ENCODE measurements at regions not wholly inside any gene's neighbourhood (a gene's known extent, or its start where the extent isn't known, plus 50 kb on each side); places are given as distances from the start of the nearest gene placed in this dataset.

- TF ChIP-seq MXI1 (IDR thresholded peaks at IDR 0.05; ENCODE audit: low read depth, low read length) = no peak
- TF ChIP-seq MTA3 (IDR thresholded peaks at IDR 0.05; ENCODE audit: borderline replicate concordance, low read length) = no peak
- TF ChIP-seq EZH2 (IDR thresholded peaks at IDR 0.05; ENCODE audit: borderline replicate concordance, control insufficient read depth, low read depth, low read length) = no peak
- TF ChIP-seq POLR2A (IDR thresholded peaks at IDR 0.05; ENCODE audit: low read depth, low read length) = no peak
- TF ChIP-seq CEBPB (IDR thresholded peaks at IDR 0.05; ENCODE audit: borderline replicate concordance in 1 of 2, low read depth in 2 of 2, low read length in 2 of 2) = no peak
- no peak for TF ChIP-seq CTCF (IDR thresholded peaks at IDR 0.05 in 2 of 3, conservative IDR thresholded peaks at IDR 0.05 in 1 of 3; ENCODE audit: control insufficient read depth in 2 of 3, extremely low read depth in 1 of 3, insufficient read depth in 1 of 3, low read depth in 3 of 3, low read length in 3 of 3)
- TF ChIP-seq CBX5 (IDR thresholded peaks at IDR 0.05; ENCODE audit: low read depth) = no peak
- TF ChIP-seq NRF1 (conservative IDR thresholded peaks at IDR 0.05; ENCODE audit: low read depth, low read length) = no peak
- TF ChIP-seq ZNF274 (IDR thresholded peaks at IDR 0.05; ENCODE audit: insufficient read depth, insufficient read length) = no peak
- no peak for TF ChIP-seq MYC (IDR thresholded peaks at IDR 0.05; ENCODE audit: insufficient read depth, insufficient read length, insufficient replicate concordance, low read length, severe bottlenecking)
- TF ChIP-seq JUND (IDR thresholded peaks at IDR 0.05; ENCODE audit: low read depth, low read length) = no peak
- TF ChIP-seq TCF12 (IDR thresholded peaks at IDR 0.05; ENCODE audit: low read depth, low read length) = no peak
Observed at GRCh38 chr5:165560648-165561047, 2055.2 kb downstream of the MAT2B start.

Measured in GM12878 (cell line).